ENCODE measurements at regions not wholly inside any gene's neighbourhood (a gene's known extent, or its start where the extent isn't known, plus 50 kb on each side); places are given as distances from the start of the nearest gene placed in this dataset.

DNA sequence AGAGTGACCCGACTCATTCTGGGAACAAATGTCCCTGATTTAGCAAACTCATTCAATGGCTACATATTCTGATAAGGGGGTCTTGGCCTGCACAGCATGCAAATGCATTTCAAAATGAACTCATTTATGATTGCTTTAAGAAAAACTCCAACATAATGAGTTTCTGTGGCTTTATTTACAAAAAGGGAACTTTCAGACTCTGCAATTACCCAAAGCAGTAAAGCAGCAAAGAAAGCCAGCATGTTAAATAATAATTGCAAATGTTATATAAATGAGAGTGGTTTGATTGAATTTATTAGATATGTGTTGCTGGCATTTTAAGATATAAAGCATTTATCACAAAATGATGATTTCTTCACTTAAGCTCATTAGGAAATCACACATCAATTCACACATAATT is 295.7 kb downstream of the FBXW7 start:
- no peak overlapping the region for H3K27ac ChIP-seq
- H3K9me3 ChIP-seq = no peaks in the 10 kb centered on the region
- DNase-seq (no peak), ATAC-seq (ENCODE audit: low FRiP score in 2 of 2) (no peak)
- 85 to 89% methylated on average over 1 of the region's 1 CpG for whole genome bisulfite sequencing, 2 donors
- no peak overlapping the region for H3K4me3 ChIP-seq
- no peaks in the 10 kb centered on the region for H3K27me3 ChIP-seq
- TF ChIP-seq POLR2A (IDR thresholded peaks at IDR 0.05) (no peak), EP300 (IDR thresholded peaks at IDR 0.05) (no peak), POLR2AphosphoS5 (IDR thresholded peaks at IDR 0.05) (no peak)
- TF ChIP-seq, protein P1, sequence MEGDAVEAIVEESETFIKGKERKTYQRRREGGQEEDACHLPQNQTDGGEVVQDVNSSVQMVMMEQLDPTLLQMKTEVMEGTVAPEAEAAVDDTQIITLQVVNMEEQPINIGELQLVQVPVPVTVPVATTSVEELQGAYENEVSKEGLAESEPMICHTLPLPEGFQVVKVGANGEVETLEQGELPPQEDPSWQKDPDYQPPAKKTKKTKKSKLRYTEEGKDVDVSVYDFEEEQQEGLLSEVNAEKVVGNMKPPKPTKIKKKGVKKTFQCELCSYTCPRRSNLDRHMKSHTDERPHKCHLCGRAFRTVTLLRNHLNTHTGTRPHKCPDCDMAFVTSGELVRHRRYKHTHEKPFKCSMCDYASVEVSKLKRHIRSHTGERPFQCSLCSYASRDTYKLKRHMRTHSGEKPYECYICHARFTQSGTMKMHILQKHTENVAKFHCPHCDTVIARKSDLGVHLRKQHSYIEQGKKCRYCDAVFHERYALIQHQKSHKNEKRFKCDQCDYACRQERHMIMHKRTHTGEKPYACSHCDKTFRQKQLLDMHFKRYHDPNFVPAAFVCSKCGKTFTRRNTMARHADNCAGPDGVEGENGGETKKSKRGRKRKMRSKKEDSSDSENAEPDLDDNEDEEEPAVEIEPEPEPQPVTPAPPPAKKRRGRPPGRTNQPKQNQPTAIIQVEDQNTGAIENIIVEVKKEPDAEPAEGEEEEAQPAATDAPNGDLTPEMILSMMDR (IDR thresholded peaks at IDR 0.05) = no peak
- H3K4me1 ChIP-seq = peaks cover 6 to 19% (median 10%) of the 10 kb centered on the region in 4 donors
- no peaks in the 10 kb centered on the region for H3K36me3 ChIP-seq

DNA sequence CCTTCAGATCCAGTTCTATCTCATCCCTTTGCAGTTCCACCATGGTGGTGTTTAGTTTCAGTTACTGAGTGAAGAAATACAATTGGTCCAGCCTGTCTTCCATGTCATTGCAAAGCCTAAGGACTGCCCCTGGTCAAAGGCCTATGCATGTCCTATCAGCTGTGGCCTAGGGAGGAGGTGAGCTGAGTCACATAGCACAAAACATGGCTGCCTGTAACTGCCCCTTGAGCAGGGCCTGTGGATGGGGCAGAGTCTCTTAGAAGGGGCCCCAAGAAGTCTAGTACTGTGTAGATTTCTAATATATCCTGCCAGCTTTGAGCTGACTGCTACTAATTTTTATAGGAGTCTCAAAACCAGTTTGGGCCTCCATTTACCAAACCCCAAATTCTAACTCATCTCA is 296.7 kb downstream of the FBXW7 start:
- no peak for DNase-seq
- Histone ChIP-seq H3K27ac (no peak overlapping the region), H3K4me3 (no peak overlapping the region), H3K36me3 (no peaks in the 10 kb centered on the region), H3K27me3 (no peaks in the 10 kb centered on the region), H3K9me3 (no peaks in the 10 kb centered on the region), H3K4me1 (peaks cover under 1 to 12% (median 5%) of the 10 kb centered on the region in 4 donors)
- TF ChIP-seq POLR2AphosphoS5 (IDR thresholded peaks at IDR 0.05) (no peak), POLR2A (IDR thresholded peaks at IDR 0.05) (no peak), EP300 (IDR thresholded peaks at IDR 0.05) (no peak)
- TF ChIP-seq, protein P1 (IDR thresholded peaks at IDR 0.05) = no peak
- ATAC-seq (ENCODE audit: low FRiP score in 2 of 2) = no peak

DNA sequence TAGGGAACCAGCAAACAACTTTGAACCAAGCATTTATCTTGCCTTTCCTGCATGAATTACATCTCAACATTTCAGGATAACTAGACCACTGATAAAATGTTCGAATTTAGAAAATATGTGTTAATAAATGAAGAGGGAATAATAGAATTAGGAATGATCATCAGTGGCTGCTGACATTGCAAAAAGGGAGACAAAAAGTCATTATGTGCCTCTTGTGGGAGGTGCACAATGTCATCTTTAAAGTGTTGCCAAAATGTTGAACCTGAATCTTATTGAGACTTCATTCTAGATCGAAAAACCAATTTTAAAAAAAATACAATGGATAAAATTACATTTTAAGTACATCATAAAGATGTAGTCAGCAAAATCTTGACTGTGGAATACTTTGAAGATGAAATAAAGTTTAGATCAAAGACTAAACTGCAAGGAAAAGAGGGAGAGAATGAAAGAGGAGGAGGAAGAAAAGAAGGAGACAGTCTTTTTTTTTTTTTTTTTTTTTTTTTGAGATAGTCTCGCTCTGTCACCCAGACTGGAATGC is 299.3 kb downstream of the FBXW7 start:
- Histone ChIP-seq H3K4me3 (no peak overlapping the region), H3K36me3 (no peaks in the 10 kb centered on the region), H3K4me1 (no peaks in the 10 kb centered on the region), H3K9me3 (no peaks in the 10 kb centered on the region), H3K27me3 (no peaks in the 10 kb centered on the region), H3K27ac (no peak overlapping the region)
- DNase-seq (no peak), ATAC-seq (ENCODE audit: low FRiP score in 2 of 2) (no peak)
- 83 to 86% methylated on average over 3 of the region's 3 CpGs for WGBS, 2 donors
- TF ChIP-seq, protein P1 (IDR thresholded peaks at IDR 0.05) = no peak
- no peak for TF ChIP-seq EP300 (IDR thresholded peaks at IDR 0.05)
- TF ChIP-seq POLR2A (IDR thresholded peaks at IDR 0.05) = no peak
- TF ChIP-seq POLR2AphosphoS5 (IDR thresholded peaks at IDR 0.05) = no peak

DNA sequence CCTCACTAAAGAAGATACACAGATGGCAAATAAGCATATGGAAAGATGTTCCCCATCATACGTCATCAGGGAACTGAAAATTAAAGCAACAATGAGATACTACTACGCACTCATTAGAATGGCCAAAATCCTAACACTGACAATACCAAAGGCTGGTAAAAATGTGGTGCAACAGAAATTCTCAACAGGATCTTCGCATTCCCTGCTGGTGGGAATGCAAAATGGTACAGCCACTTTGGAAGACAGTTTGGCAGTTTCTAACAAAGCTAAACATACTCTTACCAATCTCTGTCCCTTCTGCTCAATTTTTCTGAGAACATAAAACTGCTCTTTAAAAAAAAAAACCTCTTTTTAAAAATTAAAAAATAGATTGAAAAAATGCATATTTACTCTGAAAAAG is 300.2 kb downstream of the FBXW7 start:
- H3K36me3 ChIP-seq = no peaks in the 10 kb centered on the region
- H3K4me3 ChIP-seq = no peak overlapping the region
- H3K4me1 ChIP-seq = no peaks in the 10 kb centered on the region
- 90 to 95% methylated on average over 3 of the region's 3 CpGs for WGBS, 2 donors
- no peaks in the 10 kb centered on the region for H3K27me3 ChIP-seq
- no peaks in the 10 kb centered on the region for H3K9me3 ChIP-seq
- TF ChIP-seq EP300 (IDR thresholded peaks at IDR 0.05) (no peak), POLR2A (IDR thresholded peaks at IDR 0.05) (no peak), POLR2AphosphoS5 (IDR thresholded peaks at IDR 0.05) (no peak)
- TF ChIP-seq, protein P1 (IDR thresholded peaks at IDR 0.05) = no peak
- no peak for ATAC-seq (ENCODE audit: low FRiP score in 2 of 2)
- no peak for DNase-seq
- no peak overlapping the region for H3K27ac ChIP-seq

DNA sequence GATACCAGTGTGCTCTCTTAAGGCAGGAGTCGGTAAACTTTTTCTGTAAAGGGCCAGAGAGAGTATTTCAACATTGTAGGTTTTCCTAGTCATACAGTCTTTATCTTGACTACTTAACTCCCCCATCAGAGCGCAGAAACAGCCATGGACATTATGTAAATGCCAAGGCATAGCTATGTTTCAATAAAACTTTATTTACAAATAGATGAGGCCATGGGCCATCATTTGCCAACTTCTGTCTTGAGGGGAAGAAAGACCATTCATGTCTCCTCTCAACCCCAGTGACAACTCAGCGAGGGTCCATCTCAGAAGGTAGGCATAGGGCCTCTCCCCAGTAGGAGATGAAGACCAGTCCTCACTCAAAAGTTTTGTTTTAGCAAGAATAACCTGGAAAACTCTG is 301.3 kb downstream of the FBXW7 start:
- no peaks in the 10 kb centered on the region for H3K36me3 ChIP-seq
- no peaks in the 10 kb centered on the region for H3K9me3 ChIP-seq
- no peak overlapping the region for H3K4me3 ChIP-seq
- TF ChIP-seq EP300 (IDR thresholded peaks at IDR 0.05) = no peak
- no peaks in the 10 kb centered on the region for H3K27me3 ChIP-seq
- no peaks in the 10 kb centered on the region for H3K4me1 ChIP-seq
- 88 to 98% methylated on average over 3 of the region's 3 CpGs for WGBS, 2 donors
- no peak overlapping the region for H3K27ac ChIP-seq
- ATAC-seq (ENCODE audit: low FRiP score in 2 of 2) (no peak), DNase-seq (no peak)

Measured in upper lobe of left lung (tissue), 6 donors.